Activated CD4-positive, alpha-beta T cell treated with anti-CD3 and anti-CD28 coated beads, Interleukin-2, amount 10 ng/mL, durations not matched to agents 7 days and 5 days (primary cell): ENCODE measurements at regions not wholly inside any gene's neighbourhood (a gene's known extent, or its start where the extent isn't known, plus 50 kb on each side); places are given as distances from the start of the nearest gene placed in this dataset.

Source experiments
- CTCF ChIA-PET: fragments of 350-600 bp; sonication (Branson Sonifier 250); formaldehyde crosslinking; loops from one replicate; lab custom pipeline; 2021; ENCODE audit warnings: antibody characterized with exemption; lab: Charles Lee
- POLR2A ChIA-PET: fragments of 350-600 bp; sonication (Branson Sonifier 250); formaldehyde crosslinking; loops from one replicate; lab custom pipeline; 2021; ENCODE audit warnings: antibody characterized with exemption; lab: Charles Lee
- DNase-seq: peaks from one replicate; pipeline ENCODE4 v3.0.0-alpha.2; 2020
- H3K27ac Mint-ChIP-seq: one replicate; pipeline ENCODE4 v1.8.0; 2021; ENCODE audit warnings: mild to moderate bottlenecking, moderate library complexity, mixed read lengths
- H3K27me3 Mint-ChIP-seq: one replicate; pipeline ENCODE4 v1.8.0; 2021; ENCODE audit warnings: mixed read lengths
- H3K36me3 Mint-ChIP-seq: one replicate; pipeline ENCODE4 v1.8.0; 2021; ENCODE audit warnings: low read depth, mixed read lengths
- H3K4me1 Mint-ChIP-seq: one replicate; pipeline ENCODE4 v1.8.0; 2021; ENCODE audit warnings: mixed read lengths
- H3K4me3 Mint-ChIP-seq: one replicate; pipeline ENCODE4 v1.8.0; 2021; ENCODE audit warnings: mild to moderate bottlenecking, moderate library complexity, mixed read lengths
- H3K9me3 Mint-ChIP-seq: one replicate; pipeline ENCODE4 v1.8.0; 2021; ENCODE audit warnings: mixed read lengths

GRCh38 chr14:98770151-98770550 lies 501.8 kb downstream of the BCL11B start:
- Mint-ChIP-seq H3K4me3 (no peak overlapping the region), H3K36me3 (no peaks in the 10 kb centered on the region), H3K27me3 (peaks cover 2% of the 10 kb centered on the region), H3K27ac (no peak overlapping the region), H3K4me1 (no peaks in the 10 kb centered on the region), H3K9me3 (peaks cover 2% of the 10 kb centered on the region)
- no peak for DNase-seq
- POLR2A ChIA-PET = no interaction called here
- CTCF ChIA-PET = no interaction called here

GRCh38 chr14:98773814-98774213 lies 498.2 kb downstream of the BCL11B start:
- peaks cover 3% of the 10 kb centered on the region for H3K9me3 Mint-ChIP-seq
- H3K27ac Mint-ChIP-seq = no peak overlapping the region

GRCh38 chr14:98775892-98776291 lies 496.1 kb downstream of the BCL11B start:
- no peak overlapping the region for H3K4me3 Mint-ChIP-seq
- peaks cover 4% of the 10 kb centered on the region for H3K9me3 Mint-ChIP-seq
- H3K4me1 Mint-ChIP-seq = no peaks in the 10 kb centered on the region
- DNase-seq = no peak
- no peak overlapping the region for H3K27ac Mint-ChIP-seq
- H3K27me3 Mint-ChIP-seq = peaks cover 2% of the 10 kb centered on the region
- ChIA-PET CTCF (no interaction called here), POLR2A (no interaction called here)
- H3K36me3 Mint-ChIP-seq = no peaks in the 10 kb centered on the region

More at GRCh38 chr14:98773814-98774213, 498.2 kb downstream of the BCL11B start:
- H3K27me3 Mint-ChIP-seq = peaks cover 2% of the 10 kb centered on the region
- no peaks in the 10 kb centered on the region for H3K4me1 Mint-ChIP-seq
- H3K4me3 Mint-ChIP-seq = no peak overlapping the region
- no peaks in the 10 kb centered on the region for H3K36me3 Mint-ChIP-seq
- ChIA-PET POLR2A (no interaction called here), CTCF (interaction anchor here (0.8 kb wide), 1 partner anchor 348 kb away, joined by 3 read pairs; no protein-coding TSS in a partner anchor)
- DNase-seq = no peak

DNA sequence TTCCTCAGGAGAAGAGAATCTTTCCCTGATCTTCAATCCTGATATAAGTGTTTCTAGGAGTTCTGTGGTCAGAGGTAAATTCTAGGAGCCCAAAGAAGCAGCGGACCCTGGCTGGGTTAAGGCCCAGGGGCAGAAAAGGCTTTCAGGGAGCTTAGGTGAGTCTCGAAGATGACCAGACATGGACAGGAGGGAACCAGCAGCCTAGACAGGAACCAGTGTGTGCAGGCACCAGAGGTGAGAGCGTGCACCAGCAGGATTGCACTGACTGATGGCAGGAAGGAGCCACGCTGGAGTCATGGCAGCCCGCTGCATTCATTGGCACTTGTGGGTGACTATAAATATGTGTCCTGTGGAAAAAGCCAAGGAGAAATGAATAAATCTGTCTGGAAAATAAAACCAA lies 489.9 kb downstream of the BCL11B start:
- H3K9me3 Mint-ChIP-seq = peaks cover 12% of the 10 kb centered on the region
- H3K27me3 Mint-ChIP-seq = no peaks in the 10 kb centered on the region
- no peak overlapping the region for H3K4me3 Mint-ChIP-seq
- H3K4me1 Mint-ChIP-seq = no peaks in the 10 kb centered on the region
- no peaks in the 10 kb centered on the region for H3K36me3 Mint-ChIP-seq
- no peak for DNase-seq
- ChIA-PET POLR2A (no interaction called here), CTCF (interaction anchor here (1.5 kb wide), 1 partner anchor 11 kb away, joined by 3 read pairs; no protein-coding TSS in a partner anchor)
- no peak overlapping the region for H3K27ac Mint-ChIP-seq

- Mint-ChIP-seq H3K9me3 (peaks cover 20% of the 10 kb centered on the region), H3K27ac (no peak overlapping the region), H3K36me3 (no peaks in the 10 kb centered on the region), H3K4me1 (no peaks in the 10 kb centered on the region), H3K27me3 (no peaks in the 10 kb centered on the region), H3K4me3 (no peak overlapping the region)
- POLR2A ChIA-PET = no interaction called here
- CTCF ChIA-PET = no interaction called here
- DNase-seq = no peak
These were observed 486.4 kb downstream of the BCL11B start for GRCh38 chr14:98785578-98785977.

- Mint-ChIP-seq H3K4me3 (no peak overlapping the region), H3K27me3 (no peaks in the 10 kb centered on the region), H3K36me3 (no peaks in the 10 kb centered on the region), H3K27ac (no peak overlapping the region), H3K4me1 (no peaks in the 10 kb centered on the region), H3K9me3 (peaks cover 20% of the 10 kb centered on the region)
- CTCF ChIA-PET = no interaction called here
- POLR2A ChIA-PET = no interaction called here
- DNase-seq = no peak
These were observed 485.5 kb downstream of the BCL11B start for GRCh38 chr14:98786456-98786855.

- ChIA-PET CTCF (no interaction called here), POLR2A (no interaction called here)
- H3K27me3 Mint-ChIP-seq = no peaks in the 10 kb centered on the region
- no peak for DNase-seq
- H3K36me3 Mint-ChIP-seq = peaks cover 5% of the 10 kb centered on the region
- peaks cover 24% of the 10 kb centered on the region for H3K9me3 Mint-ChIP-seq
- no peak overlapping the region for H3K27ac Mint-ChIP-seq
- H3K4me3 Mint-ChIP-seq = no peak overlapping the region
- no peaks in the 10 kb centered on the region for H3K4me1 Mint-ChIP-seq
These were observed 480.3 kb downstream of the BCL11B start for GRCh38 chr14:98791661-98792060.

- DNase-seq = no peak
- H3K27me3 Mint-ChIP-seq = no peaks in the 10 kb centered on the region
- H3K4me1 Mint-ChIP-seq = no peaks in the 10 kb centered on the region
- POLR2A ChIA-PET = no interaction called here
- CTCF ChIA-PET = no interaction called here
- peaks cover 24% of the 10 kb centered on the region for H3K9me3 Mint-ChIP-seq
- H3K27ac Mint-ChIP-seq = no peak overlapping the region
- no peak overlapping the region for H3K4me3 Mint-ChIP-seq
- peaks cover 5% of the 10 kb centered on the region for H3K36me3 Mint-ChIP-seq
These were observed 479.8 kb downstream of the BCL11B start for GRCh38 chr14:98792171-98792570.

- ChIA-PET POLR2A (no interaction called here), CTCF (no interaction called here)
- Mint-ChIP-seq H3K4me1 (no peaks in the 10 kb centered on the region), H3K36me3 (peaks cover 4% of the 10 kb centered on the region), H3K4me3 (no peak overlapping the region), H3K27me3 (no peaks in the 10 kb centered on the region), H3K9me3 (peaks cover 14% of the 10 kb centered on the region), H3K27ac (no peak overlapping the region)
- DNase-seq = no peak
These were observed 473.9 kb downstream of the BCL11B start for GRCh38 chr14:98798099-98798498.

- Mint-ChIP-seq H3K27me3 (no peaks in the 10 kb centered on the region), H3K4me1 (no peaks in the 10 kb centered on the region), H3K4me3 (no peak overlapping the region), H3K27ac (no peak overlapping the region), H3K9me3 (peaks cover 11% of the 10 kb centered on the region), H3K36me3 (no peaks in the 10 kb centered on the region)
- DNase-seq = no peak
- ChIA-PET POLR2A (no interaction called here), CTCF (no interaction called here)
These were observed 472.1 kb downstream of the BCL11B start for GRCh38 chr14:98799891-98800290.

DNA sequence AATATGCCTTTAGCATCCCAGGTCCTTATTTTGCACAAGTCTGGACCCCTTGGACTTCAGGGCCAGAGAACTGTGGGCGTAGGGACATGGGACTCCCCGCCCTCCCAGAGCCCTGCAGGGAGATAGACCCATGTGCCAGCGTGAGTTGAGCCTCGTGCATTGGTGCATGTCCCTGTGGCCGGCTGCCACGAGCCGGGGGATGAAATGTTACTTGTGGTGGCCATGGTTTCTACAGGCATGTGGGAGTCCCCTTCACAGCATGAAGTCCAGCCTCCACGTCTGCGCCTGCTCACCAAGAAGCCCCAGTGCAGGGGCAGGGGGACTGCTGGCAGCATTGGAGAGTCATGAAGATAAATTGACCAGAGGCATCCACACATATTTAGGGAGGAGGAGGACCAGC lies 470.0 kb downstream of the BCL11B start:
- Mint-ChIP-seq H3K36me3 (no peaks in the 10 kb centered on the region), H3K27ac (no peak overlapping the region), H3K27me3 (no peaks in the 10 kb centered on the region), H3K4me3 (no peak overlapping the region), H3K4me1 (no peaks in the 10 kb centered on the region), H3K9me3 (peaks cover 4% of the 10 kb centered on the region)
- CTCF ChIA-PET = no interaction called here
- DNase-seq = no peak
- POLR2A ChIA-PET = no interaction called here

- no peaks in the 10 kb centered on the region for H3K36me3 Mint-ChIP-seq
- CTCF ChIA-PET = no interaction called here
- peaks cover 4% of the 10 kb centered on the region for H3K9me3 Mint-ChIP-seq
- DNase-seq = no peak
- H3K4me1 Mint-ChIP-seq = no peaks in the 10 kb centered on the region
- POLR2A ChIA-PET = no interaction called here
- H3K27me3 Mint-ChIP-seq = no peaks in the 10 kb centered on the region
- H3K4me3 Mint-ChIP-seq = no peak overlapping the region
- no peak overlapping the region for H3K27ac Mint-ChIP-seq
These were observed 468.8 kb downstream of the BCL11B start for GRCh38 chr14:98803196-98803595.

DNA sequence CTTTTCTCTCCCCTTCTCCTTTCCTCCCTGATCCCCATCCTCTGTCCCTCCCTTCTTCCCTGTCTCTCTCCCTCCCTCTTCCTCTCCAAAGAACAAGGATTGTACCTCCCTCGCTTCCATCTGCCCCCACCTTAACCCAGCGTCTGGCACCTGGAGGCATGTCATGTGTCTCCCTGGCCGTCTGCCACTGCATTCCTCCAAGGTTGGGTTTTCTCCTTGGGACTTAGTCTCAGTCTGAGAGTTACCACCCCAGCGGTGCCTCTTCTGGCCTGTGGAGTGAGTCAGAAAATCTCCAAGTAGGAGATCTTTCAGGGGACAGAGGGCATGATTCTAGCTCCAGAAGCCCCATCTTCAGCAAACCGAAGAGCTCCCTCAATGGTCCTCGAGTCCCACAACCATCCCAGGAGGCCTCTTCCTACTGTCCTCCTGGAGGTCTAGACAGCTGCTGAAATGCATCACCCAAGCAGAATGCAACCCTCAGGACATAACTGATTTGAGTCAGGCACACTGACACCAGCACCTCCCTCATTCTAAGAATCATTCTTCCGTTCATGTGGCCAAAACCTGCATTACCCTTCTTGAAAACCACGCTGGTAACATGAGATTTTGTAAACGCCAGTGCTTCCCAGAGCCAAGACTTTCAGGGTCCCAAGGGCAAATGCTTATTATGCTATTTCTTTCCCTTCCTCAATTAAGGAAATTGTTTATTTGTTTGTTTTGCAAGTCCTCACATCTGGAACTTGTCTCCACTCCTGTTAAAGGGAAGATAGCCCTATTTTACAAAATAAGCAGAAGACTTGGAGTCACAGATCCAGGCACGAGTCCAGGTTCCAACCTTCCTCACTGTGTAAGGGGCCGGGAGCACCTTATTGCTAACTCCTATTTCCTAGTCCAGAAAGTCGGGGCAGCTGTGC lies 463.2 kb downstream of the BCL11B start:
- POLR2A ChIA-PET = no interaction called here
- H3K36me3 Mint-ChIP-seq = no peaks in the 10 kb centered on the region
- no peaks in the 10 kb centered on the region for H3K27me3 Mint-ChIP-seq
- CTCF ChIA-PET = interaction anchor here (1.0 kb wide), 1 partner anchor 831 kb away, joined by 3 read pairs; no protein-coding TSS in a partner anchor
- DNase-seq = no peak
- no peak overlapping the region for H3K4me3 Mint-ChIP-seq
- peaks cover 6% of the 10 kb centered on the region for H3K9me3 Mint-ChIP-seq
- H3K4me1 Mint-ChIP-seq = no peaks in the 10 kb centered on the region
- no peak overlapping the region for H3K27ac Mint-ChIP-seq
